Thyroid gland (tissue), 4 donors: ENCODE measurements at regions not wholly inside any gene's neighbourhood (a gene's known extent, or its start where the extent isn't known, plus 50 kb on each side); places are given as distances from the start of the nearest gene placed in this dataset.

Source experiments
- POLR2A ChIP-seq, 2 donors: fragments of 450-650 bp; IDR thresholded peaks; one replicate each; pipeline ENCODE4 v1.6.1; 2017; ENCODE audit warnings: antibody characterized with exemption in 2 of 2, mild to moderate bottlenecking in 2 of 2, moderate library complexity in 1 of 2
- TF ChIP-seq, protein P1 (sequence below), 6 experiments: fragments of 200-600 bp in 3 of 6; fragments of 450-650 bp in 3 of 6; sonication (generic) in 3 of 6; IDR thresholded peaks; one replicate each; pipeline ENCODE4 v1.5.1; 2016 to 2019; ENCODE audit warnings: antibody characterized with exemption in 6 of 6, mild to moderate bottlenecking in 2 of 6, inconsistent platforms in 1 of 6, moderate library complexity in 1 of 6

- TF ChIP-seq POLR2A (IDR thresholded peaks at IDR 0.05) = no peak
- TF ChIP-seq, protein P1, sequence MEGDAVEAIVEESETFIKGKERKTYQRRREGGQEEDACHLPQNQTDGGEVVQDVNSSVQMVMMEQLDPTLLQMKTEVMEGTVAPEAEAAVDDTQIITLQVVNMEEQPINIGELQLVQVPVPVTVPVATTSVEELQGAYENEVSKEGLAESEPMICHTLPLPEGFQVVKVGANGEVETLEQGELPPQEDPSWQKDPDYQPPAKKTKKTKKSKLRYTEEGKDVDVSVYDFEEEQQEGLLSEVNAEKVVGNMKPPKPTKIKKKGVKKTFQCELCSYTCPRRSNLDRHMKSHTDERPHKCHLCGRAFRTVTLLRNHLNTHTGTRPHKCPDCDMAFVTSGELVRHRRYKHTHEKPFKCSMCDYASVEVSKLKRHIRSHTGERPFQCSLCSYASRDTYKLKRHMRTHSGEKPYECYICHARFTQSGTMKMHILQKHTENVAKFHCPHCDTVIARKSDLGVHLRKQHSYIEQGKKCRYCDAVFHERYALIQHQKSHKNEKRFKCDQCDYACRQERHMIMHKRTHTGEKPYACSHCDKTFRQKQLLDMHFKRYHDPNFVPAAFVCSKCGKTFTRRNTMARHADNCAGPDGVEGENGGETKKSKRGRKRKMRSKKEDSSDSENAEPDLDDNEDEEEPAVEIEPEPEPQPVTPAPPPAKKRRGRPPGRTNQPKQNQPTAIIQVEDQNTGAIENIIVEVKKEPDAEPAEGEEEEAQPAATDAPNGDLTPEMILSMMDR (IDR thresholded peaks at IDR 0.05) = no peak
These were observed 436.3 kb upstream of the MAGEB18 start for GRCh38 chrX:25701876-25702275.
